ENCODE measurements at regions not wholly inside any gene's neighbourhood (a gene's known extent, or its start where the extent isn't known, plus 50 kb on each side); places are given as distances from the start of the nearest gene placed in this dataset.

GRCh38 chr3:157815739-157816138 is 290.5 kb downstream of the SHOX2 start:
- TF ChIP-seq CTCF (conservative IDR thresholded peaks at IDR 0.05): no peak
- no peak for TF ChIP-seq ZFX (IDR thresholded peaks at IDR 0.05)
